ENCODE measurements at regions not wholly inside any gene's neighbourhood (a gene's known extent, or its start where the extent isn't known, plus 50 kb on each side); places are given as distances from the start of the nearest gene placed in this dataset.

DNA sequence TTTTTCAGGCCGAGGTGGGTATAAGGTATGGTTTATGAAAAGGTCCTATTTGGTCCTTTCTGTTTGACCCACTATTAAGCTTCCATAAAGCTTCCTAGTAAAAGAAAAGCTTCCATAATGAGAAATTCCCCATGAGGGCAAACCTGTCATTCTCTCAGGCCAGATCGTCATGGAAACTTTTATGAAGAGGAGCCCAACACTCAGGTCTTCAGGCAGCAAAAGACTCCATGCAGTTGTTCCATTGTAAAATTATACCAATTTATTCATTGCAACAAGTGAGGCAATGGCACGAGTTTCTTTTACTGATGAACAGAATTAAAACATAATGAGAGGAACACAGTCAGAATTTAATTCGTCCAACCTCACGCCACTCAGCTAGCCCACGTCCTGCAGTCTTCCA is 188.6 kb downstream of the MTERF1 start:
- TF ChIP-seq, protein P1, sequence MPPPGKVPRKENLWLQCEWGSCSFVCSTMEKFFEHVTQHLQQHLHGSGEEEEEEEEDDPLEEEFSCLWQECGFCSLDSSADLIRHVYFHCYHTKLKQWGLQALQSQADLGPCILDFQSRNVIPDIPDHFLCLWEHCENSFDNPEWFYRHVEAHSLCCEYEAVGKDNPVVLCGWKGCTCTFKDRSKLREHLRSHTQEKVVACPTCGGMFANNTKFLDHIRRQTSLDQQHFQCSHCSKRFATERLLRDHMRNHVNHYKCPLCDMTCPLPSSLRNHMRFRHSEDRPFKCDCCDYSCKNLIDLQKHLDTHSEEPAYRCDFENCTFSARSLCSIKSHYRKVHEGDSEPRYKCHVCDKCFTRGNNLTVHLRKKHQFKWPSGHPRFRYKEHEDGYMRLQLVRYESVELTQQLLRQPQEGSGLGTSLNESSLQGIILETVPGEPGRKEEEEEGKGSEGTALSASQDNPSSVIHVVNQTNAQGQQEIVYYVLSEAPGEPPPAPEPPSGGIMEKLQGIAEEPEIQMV (tag; conservative IDR thresholded peaks at IDR 0.05; ENCODE audit: low read depth), result no peak
- TF ChIP-seq, protein P2, sequence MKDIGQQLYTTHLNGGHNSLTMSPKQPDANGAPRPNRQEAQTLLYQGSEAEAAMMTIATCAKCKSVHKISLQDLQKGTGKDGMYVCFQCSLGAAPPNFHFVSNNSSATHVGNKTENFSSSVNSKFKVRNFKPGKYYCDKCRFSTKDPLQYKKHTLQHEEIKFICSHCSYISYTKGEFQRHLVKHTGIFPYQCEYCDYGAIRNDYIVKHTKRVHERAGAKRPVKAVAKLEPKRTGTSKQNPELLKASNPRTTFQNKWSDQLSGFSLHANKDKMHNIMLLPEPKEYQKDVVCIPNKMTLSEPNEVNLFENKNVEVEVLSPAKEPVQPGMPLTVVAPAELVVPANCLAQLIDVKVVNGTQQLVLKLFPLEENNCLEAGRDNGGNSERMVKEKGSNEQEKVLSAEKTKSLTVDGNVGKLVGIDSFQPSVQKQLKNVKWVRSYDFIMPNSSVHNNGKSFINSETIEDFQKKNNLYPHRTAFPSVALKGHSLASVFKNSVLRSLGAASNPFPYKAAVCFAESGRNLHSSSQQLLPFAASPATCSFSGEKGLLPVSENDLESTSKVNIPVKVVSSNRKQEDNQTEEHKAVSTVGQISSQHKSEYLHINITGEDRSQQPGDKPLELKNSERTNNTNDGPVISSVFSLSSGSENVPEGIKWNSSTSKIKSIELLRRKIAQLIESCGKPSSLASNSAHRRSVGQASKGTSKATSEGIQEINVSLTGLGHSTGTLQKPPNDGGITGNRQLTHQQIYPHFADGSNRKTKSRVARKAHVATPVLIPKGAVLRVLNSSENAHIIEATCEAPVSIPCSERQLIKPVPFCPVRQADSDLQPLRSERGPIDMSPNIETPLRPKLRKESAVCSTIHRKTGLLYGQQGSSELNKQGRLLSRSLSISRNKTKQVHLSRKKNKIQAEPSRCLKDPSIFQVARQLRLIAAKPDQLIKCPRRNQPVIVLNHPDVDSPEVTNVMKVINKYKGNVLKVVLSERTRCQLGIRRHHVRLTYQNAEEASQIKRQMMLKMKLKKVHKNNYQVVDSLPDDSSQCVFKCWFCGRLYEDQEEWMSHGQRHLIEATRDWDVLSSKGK (CRISPR knock-in tag; IDR thresholded peaks at IDR 0.05), result no peak
- TF ChIP-seq, protein P3, sequence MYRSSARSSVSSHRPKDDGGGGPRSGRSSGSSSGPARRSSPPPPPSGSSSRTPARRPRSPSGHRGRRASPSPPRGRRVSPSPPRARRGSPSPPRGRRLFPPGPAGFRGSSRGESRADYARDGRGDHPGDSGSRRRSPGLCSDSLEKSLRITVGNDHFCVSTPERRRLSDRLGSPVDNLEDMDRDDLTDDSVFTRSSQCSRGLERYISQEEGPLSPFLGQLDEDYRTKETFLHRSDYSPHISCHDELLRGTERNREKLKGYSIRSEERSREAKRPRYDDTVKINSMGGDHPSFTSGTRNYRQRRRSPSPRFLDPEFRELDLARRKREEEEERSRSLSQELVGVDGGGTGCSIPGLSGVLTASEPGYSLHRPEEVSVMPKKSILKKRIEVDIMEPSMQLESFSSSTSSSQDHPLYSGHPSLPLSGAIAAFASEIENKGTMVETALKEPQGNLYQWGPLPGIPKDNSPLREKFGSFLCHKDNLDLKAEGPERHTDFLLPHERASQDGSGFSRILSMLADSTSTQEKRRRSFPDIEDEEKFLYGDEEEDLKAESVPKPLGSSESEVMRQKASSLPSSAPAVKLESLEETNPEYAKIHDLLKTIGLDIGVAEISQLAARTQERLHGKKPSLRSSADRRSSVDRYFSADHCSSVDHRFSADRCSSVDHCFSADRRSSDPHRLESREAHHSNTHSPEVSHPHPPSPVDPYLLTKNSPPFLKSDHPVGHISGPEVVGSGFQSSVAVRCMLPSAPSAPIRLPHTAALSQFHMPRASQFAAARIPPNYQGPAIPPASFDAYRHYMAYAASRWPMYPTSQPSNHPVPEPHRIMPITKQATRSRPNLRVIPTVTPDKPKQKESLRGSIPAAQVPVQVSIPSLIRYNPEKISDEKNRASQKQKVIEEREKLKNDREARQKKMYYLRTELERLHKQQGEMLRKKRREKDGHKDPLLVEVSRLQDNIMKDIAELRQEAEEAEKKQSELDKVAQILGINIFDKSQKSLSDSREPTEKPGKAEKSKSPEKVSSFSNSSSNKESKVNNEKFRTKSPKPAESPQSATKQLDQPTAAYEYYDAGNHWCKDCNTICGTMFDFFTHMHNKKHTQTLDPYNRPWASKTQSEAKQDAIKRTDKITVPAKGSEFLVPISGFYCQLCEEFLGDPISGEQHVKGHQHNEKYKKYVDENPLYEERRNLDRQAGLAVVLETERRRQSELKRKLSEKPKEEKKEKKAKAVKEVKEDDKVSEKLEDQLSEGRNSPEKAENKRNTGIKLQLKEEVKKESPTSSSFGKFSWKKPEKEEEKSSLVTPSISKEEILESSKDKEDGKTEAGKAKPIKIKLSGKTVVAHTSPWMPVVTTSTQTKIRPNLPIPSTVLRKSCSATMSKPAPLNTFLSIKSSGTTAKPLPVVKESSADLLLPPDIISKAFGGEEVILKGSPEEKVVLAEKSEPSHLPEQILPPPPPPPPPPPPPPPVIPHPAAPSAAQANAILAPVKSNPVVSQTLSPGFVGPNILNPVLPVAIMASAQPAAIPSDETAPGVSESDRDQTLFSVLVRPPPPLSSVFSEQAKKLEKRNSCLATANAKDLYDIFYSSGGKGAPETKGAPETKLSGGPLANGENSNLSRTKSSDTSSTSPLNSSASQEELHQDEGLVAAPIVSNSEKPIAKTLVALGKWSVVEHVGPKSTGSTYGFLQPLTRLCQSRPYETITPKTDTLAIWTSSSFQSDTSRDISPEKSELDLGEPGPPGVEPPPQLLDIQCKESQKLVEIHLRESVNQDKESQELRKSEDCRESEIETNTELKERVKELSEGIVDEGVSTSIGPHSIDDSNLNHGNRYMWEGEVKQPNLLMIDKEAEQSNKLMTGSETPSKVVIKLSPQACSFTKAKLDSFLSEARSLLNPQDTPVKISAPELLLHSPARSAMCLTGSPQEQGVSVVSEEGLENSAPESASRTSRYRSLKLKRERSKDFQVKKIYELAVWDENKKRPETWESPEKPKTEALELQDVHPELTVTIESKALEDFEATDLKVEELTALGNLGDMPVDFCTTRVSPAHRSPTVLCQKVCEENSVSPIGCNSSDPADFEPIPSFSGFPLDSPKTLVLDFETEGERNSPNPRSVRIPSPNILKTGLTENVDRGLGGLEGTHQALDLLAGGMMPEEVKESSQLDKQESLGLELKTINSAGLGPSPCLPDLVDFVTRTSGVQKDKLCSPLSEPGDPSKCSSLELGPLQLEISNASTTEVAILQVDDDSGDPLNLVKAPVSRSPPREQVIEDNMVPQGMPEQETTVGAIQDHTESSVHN (IDR thresholded peaks at IDR 0.05; ENCODE audit: borderline replicate concordance in 1 of 2, low read depth in 1 of 2), result no peak
- no peak for TF ChIP-seq SPI1 (IDR thresholded peaks at IDR 0.05; ENCODE audit: borderline replicate concordance, low read depth, low read length)
- TF ChIP-seq, protein P4, sequence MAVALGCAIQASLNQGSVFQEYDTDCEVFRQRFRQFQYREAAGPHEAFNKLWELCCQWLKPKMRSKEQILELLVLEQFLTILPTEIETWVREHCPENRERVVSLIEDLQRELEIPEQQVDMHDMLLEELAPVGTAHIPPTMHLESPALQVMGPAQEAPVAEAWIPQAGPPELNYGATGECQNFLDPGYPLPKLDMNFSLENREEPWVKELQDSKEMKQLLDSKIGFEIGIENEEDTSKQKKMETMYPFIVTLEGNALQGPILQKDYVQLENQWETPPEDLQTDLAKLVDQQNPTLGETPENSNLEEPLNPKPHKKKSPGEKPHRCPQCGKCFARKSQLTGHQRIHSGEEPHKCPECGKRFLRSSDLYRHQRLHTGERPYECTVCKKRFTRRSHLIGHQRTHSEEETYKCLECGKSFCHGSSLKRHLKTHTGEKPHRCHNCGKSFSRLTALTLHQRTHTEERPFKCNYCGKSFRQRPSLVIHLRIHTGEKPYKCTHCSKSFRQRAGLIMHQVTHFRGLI (CRISPR knock-in tag; IDR thresholded peaks at IDR 0.05), result no peak
- TF ChIP-seq, protein P5, sequence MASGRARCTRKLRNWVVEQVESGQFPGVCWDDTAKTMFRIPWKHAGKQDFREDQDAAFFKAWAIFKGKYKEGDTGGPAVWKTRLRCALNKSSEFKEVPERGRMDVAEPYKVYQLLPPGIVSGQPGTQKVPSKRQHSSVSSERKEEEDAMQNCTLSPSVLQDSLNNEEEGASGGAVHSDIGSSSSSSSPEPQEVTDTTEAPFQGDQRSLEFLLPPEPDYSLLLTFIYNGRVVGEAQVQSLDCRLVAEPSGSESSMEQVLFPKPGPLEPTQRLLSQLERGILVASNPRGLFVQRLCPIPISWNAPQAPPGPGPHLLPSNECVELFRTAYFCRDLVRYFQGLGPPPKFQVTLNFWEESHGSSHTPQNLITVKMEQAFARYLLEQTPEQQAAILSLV (tag; IDR thresholded peaks at IDR 0.05), result no peak
